NCI-H2107 treated with DMSO at 0.1 percent for 48 hours (cell line): ENCODE measurements at regions not wholly inside any gene's neighbourhood (a gene's known extent, or its start where the extent isn't known, plus 50 kb on each side); places are given as distances from the start of the nearest gene placed in this dataset.

Experiments
- DNase-seq: peaks from one replicate; lab custom pipeline; 2025; ENCODE audit not compliant: unreplicated experiment; lab: John Stamatoyannopoulos, UW

GRCh38 chr12:76704693-76705092, 59.2 kb upstream of the ZDHHC17 start:
- no peak for DNase-seq

- DNase-seq, result no peak
Observed at GRCh38 chr12:76706101-76706500, 57.8 kb upstream of the ZDHHC17 start.

GRCh38 chr12:76706761-76707160, 57.2 kb upstream of the ZDHHC17 start:
- DNase-seq, result no peak

DNA sequence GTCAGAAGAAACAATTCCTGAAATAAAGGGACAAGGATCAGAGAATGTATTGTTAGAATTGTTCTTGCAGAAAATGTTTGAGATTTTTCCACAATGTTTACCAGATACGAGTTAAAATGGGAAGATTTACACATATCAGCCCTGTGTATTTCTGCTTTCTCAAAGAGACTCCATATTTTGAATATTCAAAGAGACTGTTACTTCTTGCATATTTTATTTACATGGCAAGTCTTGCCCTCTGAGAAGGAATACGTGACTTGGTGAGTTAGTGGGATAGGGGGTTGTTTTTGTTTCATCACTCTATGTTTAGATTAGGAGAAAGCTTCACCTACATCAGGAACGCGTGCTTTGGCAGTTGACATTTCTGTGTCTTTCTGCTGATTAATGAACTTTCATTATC, 56.1 kb upstream of the ZDHHC17 start:
- DNase-seq, result no peak

- no peak for DNase-seq
Observed at GRCh38 chr12:76708296-76708695, 55.6 kb upstream of the ZDHHC17 start.

DNA sequence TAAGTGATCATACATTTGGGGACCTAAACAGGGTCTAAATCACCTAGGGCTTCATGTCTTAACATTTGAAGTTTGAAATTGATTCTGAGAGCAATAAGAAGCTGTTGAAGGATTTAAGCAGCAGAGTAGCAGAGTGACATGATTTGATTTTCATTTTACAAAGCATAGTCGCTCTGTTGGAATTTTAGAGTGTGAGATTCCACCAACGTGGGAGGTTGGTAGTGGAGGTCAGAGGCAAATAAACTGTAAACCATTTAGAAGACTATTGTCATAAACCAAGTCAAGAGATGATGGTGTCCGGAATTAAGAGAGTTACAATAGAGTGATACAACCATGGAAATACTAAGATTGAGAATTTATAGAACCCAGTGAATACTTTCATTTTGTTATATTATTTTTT, 52.7 kb upstream of the ZDHHC17 start:
- DNase-seq, result no peak

DNA sequence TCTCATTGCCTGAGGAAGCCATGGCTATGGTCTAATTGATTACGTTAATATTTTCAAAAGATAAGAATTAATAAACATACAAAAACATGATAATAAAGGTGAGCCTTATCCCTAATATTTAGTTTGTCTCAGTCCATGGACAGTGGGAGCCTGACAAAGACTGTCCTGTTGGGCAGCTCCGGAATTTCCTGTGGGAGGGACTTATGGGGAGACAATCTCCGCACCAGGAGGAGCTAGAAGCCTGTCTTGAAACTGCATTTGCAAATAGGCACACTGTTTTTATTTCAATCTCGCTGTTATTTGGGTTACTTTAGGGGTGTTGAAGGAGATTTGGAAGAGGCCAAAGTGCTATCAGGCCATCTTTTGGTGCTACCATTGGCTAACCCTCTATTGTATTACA, 50.8 kb upstream of the ZDHHC17 start:
- DNase-seq, result no peak

DNA sequence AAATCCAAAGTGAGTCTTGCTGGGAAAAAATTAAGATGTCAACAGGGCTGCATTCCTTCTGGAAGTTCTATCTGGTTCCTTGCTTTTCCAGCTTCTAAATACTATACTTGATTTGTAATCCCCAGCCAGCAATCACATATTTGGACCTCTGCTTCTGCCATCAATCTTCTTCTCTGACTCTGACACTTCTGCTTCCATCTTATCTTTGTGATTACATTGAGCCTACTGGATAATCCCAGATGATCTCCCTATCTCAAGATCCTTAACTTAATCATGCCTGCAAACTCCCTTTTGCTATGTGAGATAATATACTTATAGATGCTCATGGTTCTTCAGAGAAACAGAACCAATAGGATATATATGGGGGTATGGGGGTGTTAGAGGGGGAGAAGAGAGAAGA, 49.9 kb upstream of the ZDHHC17 start:
- no peak for DNase-seq
